Kidney (tissue), 13 donors: ENCODE measurements at regions not wholly inside any gene's neighbourhood (a gene's known extent, or its start where the extent isn't known, plus 50 kb on each side); places are given as distances from the start of the nearest gene placed in this dataset.

Source experiments
- DNase-seq, 5 donors: peaks; one replicate each; pipeline ENCODE4 v3.0.0-alpha.2; 2013 to 2020
- FAIRE-seq: peaks from 2 replicates; lab custom pipeline; 2012; peaks lifted over from hg19 to GRCh38; lab: Jason Lieb, UNC
- H3K27ac ChIP-seq, 2 donors: one replicate each; pipeline ENCODE4 v1.7.0; 2013; ENCODE audit warnings: low read depth in 2 of 2, low read length in 2 of 2, inconsistent platforms in 1 of 2
- H3K27me3 ChIP-seq: one replicate; pipeline ENCODE4 v1.7.1; 2013; ENCODE audit warnings: low read length, inconsistent platforms; ENCODE audit not compliant: control insufficient read depth, insufficient read depth
- H3K36me3 ChIP-seq, 3 donors: one replicate each; pipeline versions ENCODE4 v1.7.0 to v1.7.1; 2013; ENCODE audit warnings: low read length in 3 of 3, control low read depth in 1 of 3, inconsistent platforms in 1 of 3; ENCODE audit not compliant: insufficient read depth in 3 of 3, control insufficient read depth in 2 of 3
- H3K4me1 ChIP-seq, 3 donors: one replicate each; pipeline versions ENCODE4 v1.7.0 to v1.7.1; 2013; ENCODE audit warnings: low read length in 3 of 3, inconsistent platforms in 1 of 3, low read depth in 1 of 3; ENCODE audit not compliant: control insufficient read depth in 2 of 3, insufficient read depth in 2 of 3
- H3K4me3 ChIP-seq, 3 donors: one replicate each; pipeline versions ENCODE4 v1.7.0 to v1.8.1; 2013; ENCODE audit warnings: low read length in 3 of 3, control low read depth in 1 of 3, inconsistent platforms in 1 of 3
- H3K9ac ChIP-seq, 3 donors: one replicate each; pipeline versions ENCODE4 v1.7.0 to v1.7.1; 2013; ENCODE audit warnings: low read length in 3 of 3, control low read depth in 1 of 3, inconsistent platforms in 1 of 3
- H3K9me3 ChIP-seq, 3 donors: one replicate each; pipeline versions ENCODE4 v1.7.0 to v1.7.1; 2013; ENCODE audit warnings: low read length in 3 of 3, control low read depth in 1 of 3, inconsistent platforms in 1 of 3; ENCODE audit not compliant: control insufficient read depth in 2 of 3, insufficient read depth in 1 of 3
- intact Hi-C: fragments of 100-400 bp; cut with DNase I; formaldehyde crosslinking; loops from one replicate; pipeline ENCODE4 v1.11.1; 2022
- TF ChIP-seq, protein P1 (sequence below): IDR thresholded peaks from 3 replicates; pipeline ENCODE4 v1.5.1; 2012; ENCODE audit warnings: mild to moderate bottlenecking, moderate library complexity, borderline replicate concordance; ENCODE audit not compliant: insufficient read depth; ENCODE audit errors: extremely low read depth
- donor health status: control.
- donor health status: control.
- donor health status: control.
- donor health status: control.
- donor health status: control.
- donor health status: DM: yes; HTN: yes; CAD: no.
- donor health status: Normal renal cell carcinoma (clear cell type).

DNA sequence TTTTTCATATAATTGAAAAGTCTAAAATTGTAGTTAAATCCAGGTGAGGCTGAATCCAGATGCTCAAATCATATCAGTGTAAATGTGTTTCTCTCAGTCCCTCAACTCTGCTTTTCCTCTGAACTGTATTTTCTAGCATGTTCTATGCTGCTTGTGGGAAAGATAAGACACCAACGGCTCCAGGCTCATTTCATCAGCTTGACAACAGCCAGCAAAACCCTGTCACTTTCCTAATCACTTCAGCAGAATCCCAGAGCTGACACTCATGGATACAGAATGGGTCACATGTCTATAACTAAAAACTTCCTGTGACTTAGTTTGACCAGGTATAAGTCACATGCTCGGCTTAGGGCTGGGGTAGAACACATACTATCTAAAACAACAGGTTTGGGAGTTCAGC is 179.4 kb upstream of the ADRA1B start:
- no peaks in the 10 kb centered on the region for H3K9me3 ChIP-seq
- H3K4me1 ChIP-seq = no peaks in the 10 kb centered on the region
- no peaks in the 10 kb centered on the region for H3K27me3 ChIP-seq
- intact Hi-C loops = no loop called here
- no peak for DNase-seq
- TF ChIP-seq, protein P1, sequence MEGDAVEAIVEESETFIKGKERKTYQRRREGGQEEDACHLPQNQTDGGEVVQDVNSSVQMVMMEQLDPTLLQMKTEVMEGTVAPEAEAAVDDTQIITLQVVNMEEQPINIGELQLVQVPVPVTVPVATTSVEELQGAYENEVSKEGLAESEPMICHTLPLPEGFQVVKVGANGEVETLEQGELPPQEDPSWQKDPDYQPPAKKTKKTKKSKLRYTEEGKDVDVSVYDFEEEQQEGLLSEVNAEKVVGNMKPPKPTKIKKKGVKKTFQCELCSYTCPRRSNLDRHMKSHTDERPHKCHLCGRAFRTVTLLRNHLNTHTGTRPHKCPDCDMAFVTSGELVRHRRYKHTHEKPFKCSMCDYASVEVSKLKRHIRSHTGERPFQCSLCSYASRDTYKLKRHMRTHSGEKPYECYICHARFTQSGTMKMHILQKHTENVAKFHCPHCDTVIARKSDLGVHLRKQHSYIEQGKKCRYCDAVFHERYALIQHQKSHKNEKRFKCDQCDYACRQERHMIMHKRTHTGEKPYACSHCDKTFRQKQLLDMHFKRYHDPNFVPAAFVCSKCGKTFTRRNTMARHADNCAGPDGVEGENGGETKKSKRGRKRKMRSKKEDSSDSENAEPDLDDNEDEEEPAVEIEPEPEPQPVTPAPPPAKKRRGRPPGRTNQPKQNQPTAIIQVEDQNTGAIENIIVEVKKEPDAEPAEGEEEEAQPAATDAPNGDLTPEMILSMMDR = no peak
- no peak overlapping the region for H3K4me3 ChIP-seq
- no peak overlapping the region for H3K27ac ChIP-seq
- FAIRE-seq = no peak
- no peaks in the 10 kb centered on the region for H3K36me3 ChIP-seq
- no peak overlapping the region for H3K9ac ChIP-seq

DNA sequence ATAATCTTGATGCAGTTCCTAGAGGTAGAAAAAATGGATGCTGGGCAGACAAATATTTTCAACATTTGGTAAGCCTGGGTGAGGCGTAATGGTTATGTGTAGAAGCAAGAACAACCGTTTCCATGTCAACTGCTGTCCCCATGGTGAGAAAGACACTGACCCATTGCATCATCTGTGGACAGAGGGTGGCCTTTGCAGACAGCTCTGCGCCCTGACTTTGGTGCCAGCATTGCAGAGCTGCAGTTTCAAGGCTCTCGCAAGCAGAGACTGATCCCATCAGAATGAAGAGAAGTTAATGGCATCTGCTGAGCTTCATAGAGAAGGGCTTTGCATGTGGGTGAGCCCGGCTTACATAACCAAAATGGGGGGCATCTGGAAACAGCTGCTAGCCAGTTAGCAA is 179.0 kb upstream of the ADRA1B start:
- TF ChIP-seq, protein P1 = no peak
- Histone ChIP-seq H3K9ac (no peak overlapping the region), H3K27me3 (no peaks in the 10 kb centered on the region), H3K36me3 (no peaks in the 10 kb centered on the region), H3K9me3 (no peaks in the 10 kb centered on the region), H3K4me3 (no peak overlapping the region), H3K27ac (no peak overlapping the region), H3K4me1 (no peaks in the 10 kb centered on the region)
- FAIRE-seq = no peak
- intact Hi-C loops = no loop called here
- no peak for DNase-seq

- no peak for FAIRE-seq
- intact Hi-C loops = no loop called here
- H3K27ac ChIP-seq = no peak overlapping the region
- no peak overlapping the region for H3K4me3 ChIP-seq
- TF ChIP-seq, protein P1 = no peak
- H3K27me3 ChIP-seq = no peaks in the 10 kb centered on the region
- H3K4me1 ChIP-seq = no peaks in the 10 kb centered on the region
- no peaks in the 10 kb centered on the region for H3K36me3 ChIP-seq
- DNase-seq = no peak
- H3K9ac ChIP-seq = no peak overlapping the region
- peaks cover 0 to 3% (median 0%) of the 10 kb centered on the region in 3 donors for H3K9me3 ChIP-seq
These were observed 174.4 kb upstream of the ADRA1B start for GRCh38 chr5:159741829-159742322.

GRCh38 chr5:159743234-159743633 is 173.0 kb upstream of the ADRA1B start:
- H3K27me3 ChIP-seq = no peaks in the 10 kb centered on the region
- H3K4me3 ChIP-seq = no peak overlapping the region
- peaks cover 0 to 3% (median 0%) of the 10 kb centered on the region in 3 donors for H3K9me3 ChIP-seq
- no peak for FAIRE-seq
- DNase-seq = no peak
- no peaks in the 10 kb centered on the region for H3K36me3 ChIP-seq
- H3K4me1 ChIP-seq = no peaks in the 10 kb centered on the region
- no peak overlapping the region for H3K27ac ChIP-seq
- no peak overlapping the region for H3K9ac ChIP-seq
- intact Hi-C loops = no loop called here
- TF ChIP-seq, protein P1 = no peak
